NCI-H226 (cell line): ENCODE measurements at regions not wholly inside any gene's neighbourhood (a gene's known extent, or its start where the extent isn't known, plus 50 kb on each side); places are given as distances from the start of the nearest gene placed in this dataset.

Experiments
- DNase-seq: peaks from one replicate; pipeline ENCODE4 v3.0.0-alpha.2; 2015

GRCh38 chr4:110675426-110675825 lies 52.5 kb upstream of the PITX2 start:
- DNase-seq: no peak

DNA sequence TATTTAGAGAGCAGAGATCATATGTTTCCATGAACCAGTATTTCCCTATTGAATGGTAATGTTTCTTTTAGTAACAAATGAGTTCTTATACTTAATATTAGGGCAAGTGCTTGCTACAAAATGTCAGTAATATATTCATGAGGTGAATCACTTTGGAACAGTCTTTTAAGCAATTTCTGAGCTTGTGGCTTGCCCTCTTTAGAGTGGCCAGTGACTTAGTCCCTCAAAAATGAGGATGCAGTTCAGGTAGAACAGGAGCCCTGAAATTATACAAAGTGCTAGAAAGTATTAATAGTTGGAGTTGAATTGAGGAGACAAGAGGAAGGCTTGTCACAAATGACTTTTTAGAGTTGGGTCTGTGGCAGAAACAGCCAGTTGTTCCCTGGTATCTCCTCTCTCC lies 53.4 kb upstream of the PITX2 start:
- DNase-seq: no peak

GRCh38 chr4:110678517-110679227 lies 55.8 kb upstream of the PITX2 start:
- DNase-seq: no peak

GRCh38 chr4:110680265-110680664 lies 57.4 kb upstream of the PITX2 start:
- no peak for DNase-seq

DNA sequence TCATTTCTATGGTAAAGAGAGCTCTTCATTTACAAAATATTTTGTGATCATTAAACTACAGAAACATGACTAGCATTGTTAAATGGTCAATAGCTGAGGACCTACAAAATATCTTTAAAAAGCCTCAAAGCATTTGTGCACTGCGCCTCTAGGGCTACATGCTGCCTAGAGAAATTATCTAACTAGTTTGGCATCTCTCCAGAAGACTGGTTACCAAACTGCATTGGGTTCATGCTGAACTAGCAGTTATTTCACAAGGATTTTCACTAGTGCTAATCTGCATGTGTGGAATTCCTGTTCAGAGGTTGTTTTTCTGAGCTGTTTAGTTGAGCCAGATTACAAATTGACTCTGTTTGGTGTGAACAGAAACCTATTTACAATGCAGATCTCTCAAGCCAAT lies 58.5 kb upstream of the PITX2 start:
- DNase-seq: peak; percentile 65

DNA sequence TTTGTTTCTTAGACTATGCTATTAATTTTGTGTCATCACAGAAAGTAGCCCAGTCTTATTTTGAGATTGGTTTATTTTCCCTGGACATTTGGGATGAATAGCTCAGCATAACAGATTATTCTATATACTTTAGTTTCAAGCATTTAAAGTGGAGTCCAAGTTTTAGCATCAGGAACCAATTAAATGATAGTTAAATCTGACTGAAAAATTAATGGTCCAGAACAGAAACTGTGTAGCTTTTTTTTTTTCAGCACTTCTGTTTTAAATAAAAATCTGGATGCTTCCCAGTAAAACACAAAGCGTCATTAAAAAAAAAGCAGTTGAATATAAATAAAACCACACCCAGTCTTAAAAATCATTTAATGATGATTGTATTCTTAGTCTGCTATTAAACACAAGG lies 59.4 kb upstream of the PITX2 start:
- no peak for DNase-seq

GRCh38 chr4:110683601-110684000 lies 60.7 kb upstream of the PITX2 start:
- DNase-seq: no peak

GRCh38 chr4:110702326-110702725 lies 79.4 kb upstream of the PITX2 start:
- DNase-seq: no peak

DNA sequence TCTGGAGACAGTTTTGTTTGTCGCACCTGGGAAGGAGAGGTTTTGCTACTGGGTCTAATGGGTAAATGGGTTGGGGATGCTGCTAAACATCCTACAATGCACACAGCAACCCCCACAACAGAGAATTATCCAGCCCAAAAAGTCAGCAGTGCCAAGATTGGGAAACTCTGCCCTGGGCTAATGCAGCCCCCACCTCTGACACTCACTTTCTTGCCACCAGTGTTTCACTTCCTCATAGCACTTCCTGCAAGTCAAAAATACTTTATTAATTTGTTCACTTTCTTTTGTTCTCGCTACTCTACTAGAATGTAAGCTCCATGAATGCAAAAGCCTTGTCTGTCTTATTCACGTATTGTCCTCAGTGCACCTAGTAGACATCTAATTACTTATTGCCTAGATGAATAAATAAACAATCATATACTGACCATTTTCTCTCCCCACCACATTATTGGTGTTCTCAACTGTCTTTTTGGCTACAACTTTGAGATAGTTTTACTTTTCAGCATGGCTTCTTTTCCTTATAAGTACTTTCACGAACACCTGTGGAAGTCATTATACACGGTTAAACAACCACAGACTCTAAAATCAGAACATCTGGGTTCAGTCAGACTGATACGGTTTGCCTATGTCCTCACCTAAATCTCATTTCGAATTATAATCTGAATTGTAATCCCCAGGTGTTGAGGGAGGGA lies 82.0 kb upstream of the PITX2 start:
- DNase-seq: no peak

- DNase-seq: no peak
Measured at GRCh38 chr4:110705440-110705782, 82.5 kb upstream of the PITX2 start.

DNA sequence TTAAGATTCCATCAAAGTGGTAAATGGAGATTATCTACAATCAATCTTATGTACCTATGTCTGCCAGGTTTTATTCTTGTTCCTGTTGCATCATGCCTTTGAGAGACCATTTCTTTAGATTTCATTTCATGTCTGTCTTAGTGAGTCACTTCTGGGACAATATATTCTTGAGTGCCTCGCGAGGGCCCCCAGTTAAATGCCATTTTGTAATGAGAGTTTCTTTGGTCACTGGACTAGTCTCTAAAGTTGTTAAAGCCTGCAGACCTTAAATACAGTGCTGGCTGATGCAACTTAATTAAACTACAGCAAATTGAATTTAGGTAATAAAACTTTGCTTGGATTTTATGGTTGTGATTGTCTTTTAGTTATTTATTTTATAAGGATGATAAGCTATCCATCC lies 87.2 kb upstream of the PITX2 start:
- DNase-seq: no peak

DNA sequence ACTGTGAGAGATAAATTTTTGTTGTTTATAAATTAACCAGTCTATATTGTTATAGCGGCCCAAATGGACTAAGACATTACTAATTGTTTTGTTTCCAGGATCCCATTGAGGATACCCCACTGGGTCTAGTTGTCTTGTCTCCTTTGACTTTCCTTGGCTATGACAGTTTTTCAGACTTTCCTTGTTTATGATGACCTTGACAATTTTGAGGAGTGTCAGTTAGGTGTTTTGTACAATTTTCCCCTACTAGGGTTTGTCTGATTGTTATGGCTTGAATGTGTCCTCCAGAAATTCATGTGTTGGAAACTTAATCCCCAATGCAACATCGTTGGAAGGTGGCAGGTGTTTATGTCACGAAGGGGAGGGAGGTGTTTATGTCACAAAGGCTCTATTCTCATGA lies 89.6 kb upstream of the PITX2 start:
- no peak for DNase-seq

DNA sequence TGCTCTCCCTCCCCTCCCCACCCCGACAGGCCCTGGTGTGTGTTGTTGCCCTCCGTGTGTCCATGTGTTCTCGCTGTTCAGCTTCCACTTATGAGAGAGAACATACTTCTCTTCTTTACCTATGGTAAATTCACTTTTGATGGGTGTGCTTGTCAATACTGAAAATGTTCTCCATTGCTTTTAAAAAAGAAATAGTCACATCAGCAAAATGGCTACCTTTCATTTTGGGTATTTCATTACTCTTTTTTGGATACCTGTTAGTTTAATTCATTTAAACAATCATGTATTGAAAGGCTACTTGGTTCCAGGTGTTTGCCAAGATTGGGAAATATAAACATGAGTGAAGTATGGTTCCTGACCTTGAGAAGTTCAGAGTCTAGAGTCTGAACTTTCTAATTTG lies 107.4 kb upstream of the PITX2 start:
- DNase-seq: no peak

DNA sequence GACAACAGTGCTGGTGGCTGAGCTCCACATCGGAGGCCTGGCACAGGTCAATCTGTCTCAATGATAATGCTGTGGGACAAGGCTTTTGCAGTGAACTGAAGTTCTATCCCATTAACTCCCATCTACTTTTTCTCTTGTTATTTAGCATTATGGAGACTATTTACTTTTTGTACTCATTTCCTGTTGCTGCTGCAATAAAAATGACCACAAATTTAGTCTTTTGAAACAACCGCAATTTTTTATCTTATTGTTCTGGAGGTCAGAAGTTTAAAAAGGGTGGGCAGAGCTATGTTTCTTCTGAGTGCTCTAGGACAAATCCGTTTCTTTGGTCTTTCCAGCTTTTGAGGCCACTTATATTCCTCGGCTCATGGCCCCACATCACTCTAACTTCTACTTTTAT lies 111.0 kb upstream of the PITX2 start:
- no peak for DNase-seq

GRCh38 chr4:110735686-110736085 lies 112.8 kb upstream of the PITX2 start:
- DNase-seq: peak; percentile 68

- DNase-seq: no peak
Measured at GRCh38 chr4:110737931-110738330, 115.1 kb upstream of the PITX2 start.

- no peak for DNase-seq
Measured at GRCh38 chr4:110742143-110742542, 119.3 kb upstream of the PITX2 start.

GRCh38 chr4:110748071-110748470 lies 125.2 kb upstream of the PITX2 start:
- DNase-seq: no peak

- DNase-seq: no peak
Measured at GRCh38 chr4:110751183-110751582, 128.3 kb upstream of the PITX2 start.

DNA sequence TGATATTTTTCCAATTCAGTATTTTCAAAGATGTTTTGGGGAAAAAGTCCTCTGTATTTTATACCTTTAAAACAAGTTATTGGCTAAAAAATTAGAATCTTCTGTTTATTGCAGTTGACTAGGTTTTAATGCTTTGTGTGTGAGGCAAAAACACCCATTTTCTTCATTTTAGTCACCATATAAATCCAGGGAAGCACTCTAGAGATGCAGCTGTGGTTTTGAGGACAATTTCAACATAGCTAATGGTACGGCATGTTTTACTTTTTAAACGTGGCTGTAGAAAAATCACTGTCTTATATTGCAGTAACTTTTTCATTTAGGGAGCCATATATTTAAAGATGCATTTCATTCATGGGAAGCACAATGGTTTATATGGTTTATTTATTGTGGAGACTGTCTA lies 129.1 kb upstream of the PITX2 start:
- DNase-seq: no peak

- DNase-seq: no peak
Measured at GRCh38 chr4:110753466-110753865, 130.6 kb upstream of the PITX2 start.

DNA sequence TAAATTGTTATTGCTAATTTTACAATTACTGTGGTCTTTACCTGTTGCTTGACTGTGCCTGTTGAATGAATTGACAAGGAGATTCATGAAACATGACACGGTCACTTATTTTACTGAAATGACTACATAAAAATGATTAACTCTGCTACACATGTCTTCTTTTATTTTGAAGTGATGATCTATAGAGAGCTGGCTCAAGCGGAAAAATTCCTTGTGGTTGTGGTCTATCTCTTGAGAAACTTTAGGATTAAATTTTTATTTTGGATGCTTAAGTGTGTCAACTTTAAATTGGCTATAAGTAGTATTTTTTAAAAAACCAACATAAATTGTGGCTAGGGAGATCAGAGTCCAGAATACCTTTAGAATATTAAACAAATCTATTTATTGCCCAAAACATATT lies 131.8 kb upstream of the PITX2 start:
- no peak for DNase-seq

GRCh38 chr4:110769578-110769977 lies 146.7 kb upstream of the PITX2 start:
- no peak for DNase-seq

- DNase-seq: no peak
Measured at GRCh38 chr4:110770353-110770752, 147.5 kb upstream of the PITX2 start.

DNA sequence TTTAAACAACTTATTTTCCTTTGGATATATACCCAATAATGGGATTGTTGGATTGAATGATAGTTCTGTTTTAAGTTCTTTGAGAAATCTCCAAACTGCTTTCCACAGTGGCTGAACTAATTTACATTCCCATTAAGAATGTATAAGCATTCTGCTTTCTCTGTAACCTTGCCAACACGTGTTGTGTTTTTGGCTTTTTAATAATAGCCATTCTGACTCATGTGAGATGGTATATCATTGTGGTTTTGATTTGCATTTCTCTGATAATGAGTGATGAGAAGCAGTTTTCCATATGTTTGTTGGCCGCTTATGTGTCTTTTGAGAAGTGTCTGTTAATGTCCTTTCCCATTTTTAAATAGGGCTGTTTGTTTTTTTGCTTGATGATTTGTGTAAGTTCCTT lies 155.6 kb upstream of the PITX2 start:
- DNase-seq: no peak
